ENCODE measurements at regions not wholly inside any gene's neighbourhood (a gene's known extent, or its start where the extent isn't known, plus 50 kb on each side); places are given as distances from the start of the nearest gene placed in this dataset.

GRCh38 chr12:85669911-85670310, 166.3 kb downstream of the RASSF9 start:
- Histone ChIP-seq H3K9me3 (replicated peaks) (no peaks in the 10 kb centered on the region), H3K4me1 (no peaks in the 10 kb centered on the region), H3K27ac (no peak overlapping the region), H3K36me3 (no peaks in the 10 kb centered on the region), H3K4me3 (no peak overlapping the region), H3K27me3 (no peaks in the 10 kb centered on the region)
- no peak for DNase-seq

- H3K9me3 ChIP-seq (replicated peaks), result no peaks in the 10 kb centered on the region
- no peaks in the 10 kb centered on the region for H3K4me1 ChIP-seq
- H3K36me3 ChIP-seq, result no peaks in the 10 kb centered on the region
- H3K27me3 ChIP-seq, result no peaks in the 10 kb centered on the region
- no peak overlapping the region for H3K27ac ChIP-seq
- H3K4me3 ChIP-seq, result no peak overlapping the region
- DNase-seq, result no peak
These were observed 163.8 kb downstream of the RASSF9 start for GRCh38 chr12:85672436-85672835.

DNA sequence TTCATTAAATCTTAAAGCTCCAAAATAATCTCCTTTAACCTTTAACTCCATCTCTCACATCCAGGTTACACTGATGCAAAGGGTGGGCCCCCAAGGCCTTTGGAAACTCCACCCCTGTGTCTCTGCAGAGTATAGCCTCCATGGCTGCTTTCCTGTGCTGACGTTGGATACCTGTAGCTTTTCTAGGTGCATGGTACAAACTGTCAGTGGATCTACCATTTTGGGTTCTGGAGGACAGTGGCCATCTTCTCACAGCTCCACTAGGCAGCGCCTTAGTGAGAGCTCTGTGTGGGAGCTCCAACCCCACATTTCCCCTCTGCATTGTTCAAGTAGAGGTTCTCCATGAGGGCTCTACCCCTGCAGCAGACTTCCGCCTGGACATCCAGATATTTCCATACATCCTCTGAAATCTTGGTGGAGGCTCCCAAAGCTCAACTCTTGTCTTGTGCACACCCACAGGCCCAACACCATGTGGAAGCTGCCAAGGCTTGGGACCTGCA, 162.2 kb downstream of the RASSF9 start:
- no peak overlapping the region for H3K4me3 ChIP-seq

GRCh38 chr12:85676816-85677749, 159.1 kb downstream of the RASSF9 start:
- Histone ChIP-seq H3K4me1 (no peaks in the 10 kb centered on the region), H3K36me3 (no peaks in the 10 kb centered on the region), H3K27me3 (no peaks in the 10 kb centered on the region), H3K9me3 (replicated peaks) (no peaks in the 10 kb centered on the region), H3K27ac (no peak overlapping the region), H3K4me3 (no peak overlapping the region)
- DNase-seq, result no peak

More for the DNA sequence above, 162.2 kb downstream of the RASSF9 start:
- Histone ChIP-seq H3K4me1 (no peaks in the 10 kb centered on the region), H3K9me3 (replicated peaks) (no peaks in the 10 kb centered on the region), H3K27ac (no peak overlapping the region), H3K36me3 (no peaks in the 10 kb centered on the region), H3K27me3 (no peaks in the 10 kb centered on the region)
- DNase-seq, result no peak

GRCh38 chr12:85679296-85679695, 156.9 kb downstream of the RASSF9 start:
- no peaks in the 10 kb centered on the region for H3K9me3 ChIP-seq (replicated peaks)
- H3K27ac ChIP-seq, result no peak overlapping the region
- no peaks in the 10 kb centered on the region for H3K4me1 ChIP-seq
- no peak for DNase-seq
- H3K27me3 ChIP-seq, result no peaks in the 10 kb centered on the region
- H3K4me3 ChIP-seq, result no peak overlapping the region
- no peaks in the 10 kb centered on the region for H3K36me3 ChIP-seq

DNA sequence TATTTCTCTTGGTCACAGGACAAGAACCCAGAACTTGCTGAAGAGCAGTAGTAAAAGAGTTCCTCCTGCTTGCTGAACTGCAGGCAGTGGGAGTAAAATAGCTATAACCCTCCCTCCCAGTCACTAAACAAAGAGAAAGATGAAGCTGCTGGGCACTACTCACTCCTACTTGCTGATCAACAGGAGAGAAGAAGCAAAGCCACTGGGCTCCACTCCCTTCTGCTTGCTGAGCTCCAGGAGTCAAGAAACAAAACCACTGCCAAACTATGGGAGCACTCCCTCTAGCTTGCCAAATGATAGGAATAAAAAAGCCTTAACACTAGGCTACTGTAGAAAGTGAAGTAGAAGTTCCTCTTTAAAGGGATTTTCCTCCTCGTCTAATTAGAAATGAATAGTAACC, 155.3 kb downstream of the RASSF9 start:
- no peak overlapping the region for H3K27ac ChIP-seq
- no peaks in the 10 kb centered on the region for H3K4me1 ChIP-seq
- H3K27me3 ChIP-seq, result no peaks in the 10 kb centered on the region
- H3K9me3 ChIP-seq (replicated peaks), result no peaks in the 10 kb centered on the region
- no peak overlapping the region for H3K4me3 ChIP-seq
- H3K36me3 ChIP-seq, result no peaks in the 10 kb centered on the region
- DNase-seq, result no peak

- Histone ChIP-seq H3K27me3 (no peaks in the 10 kb centered on the region), H3K36me3 (no peaks in the 10 kb centered on the region)
- DNase-seq, result no peak
These were observed 154.9 kb downstream of the RASSF9 start for GRCh38 chr12:85681333-85681732.

GRCh38 chr12:85683051-85683450, 153.2 kb downstream of the RASSF9 start:
- no peak overlapping the region for H3K27ac ChIP-seq
- no peak for DNase-seq
- no peak overlapping the region for H3K4me3 ChIP-seq
- H3K9me3 ChIP-seq (replicated peaks), result no peaks in the 10 kb centered on the region
- no peaks in the 10 kb centered on the region for H3K27me3 ChIP-seq
- no peaks in the 10 kb centered on the region for H3K36me3 ChIP-seq
- H3K4me1 ChIP-seq, result no peaks in the 10 kb centered on the region

More at GRCh38 chr12:85681333-85681732, 154.9 kb downstream of the RASSF9 start:
- H3K9me3 ChIP-seq (replicated peaks), result no peaks in the 10 kb centered on the region
- H3K27ac ChIP-seq, result no peak overlapping the region
- no peaks in the 10 kb centered on the region for H3K4me1 ChIP-seq
- no peak overlapping the region for H3K4me3 ChIP-seq

- no peak for DNase-seq
- H3K27ac ChIP-seq, result no peak overlapping the region
- no peak overlapping the region for H3K4me3 ChIP-seq
- H3K9me3 ChIP-seq (replicated peaks), result no peaks in the 10 kb centered on the region
- H3K4me1 ChIP-seq, result no peaks in the 10 kb centered on the region
- no peaks in the 10 kb centered on the region for H3K27me3 ChIP-seq
- no peaks in the 10 kb centered on the region for H3K36me3 ChIP-seq
These were observed 147.4 kb downstream of the RASSF9 start for GRCh38 chr12:85688837-85689236.

- Histone ChIP-seq H3K4me3 (no peak overlapping the region), H3K9me3 (replicated peaks) (no peaks in the 10 kb centered on the region), H3K27me3 (no peaks in the 10 kb centered on the region), H3K27ac (no peak overlapping the region), H3K4me1 (no peaks in the 10 kb centered on the region), H3K36me3 (no peaks in the 10 kb centered on the region)
- no peak for DNase-seq
These were observed 146.1 kb downstream of the RASSF9 start for GRCh38 chr12:85690146-85690545.

DNA sequence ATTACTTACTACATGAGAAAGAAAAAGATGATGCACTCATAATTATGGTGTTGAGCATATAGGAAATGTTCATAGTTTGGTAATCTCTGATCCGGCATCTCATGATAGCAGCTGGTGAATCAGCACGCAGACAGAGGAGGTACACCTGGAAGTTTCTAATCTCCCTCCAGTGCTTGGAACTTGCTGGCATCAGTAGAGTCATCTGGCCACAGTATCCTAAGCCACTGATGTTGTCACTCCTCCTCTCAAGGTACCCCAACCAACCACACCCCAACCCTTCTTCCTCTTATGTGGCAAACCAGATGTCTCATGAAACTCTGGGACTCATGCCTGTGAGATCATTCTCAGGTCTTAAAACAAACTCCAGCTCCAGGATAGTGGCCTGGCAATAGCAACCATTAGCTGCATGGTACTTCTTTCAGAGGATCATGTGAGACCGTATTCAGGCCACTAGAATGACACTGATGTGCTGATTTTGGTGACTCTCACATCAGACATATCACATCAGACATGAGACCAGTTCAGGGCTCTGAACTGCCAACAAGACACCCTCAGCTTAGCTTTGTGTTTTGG, 143.0 kb downstream of the RASSF9 start:
- DNase-seq, result no peak
- no peaks in the 10 kb centered on the region for H3K36me3 ChIP-seq

DNA sequence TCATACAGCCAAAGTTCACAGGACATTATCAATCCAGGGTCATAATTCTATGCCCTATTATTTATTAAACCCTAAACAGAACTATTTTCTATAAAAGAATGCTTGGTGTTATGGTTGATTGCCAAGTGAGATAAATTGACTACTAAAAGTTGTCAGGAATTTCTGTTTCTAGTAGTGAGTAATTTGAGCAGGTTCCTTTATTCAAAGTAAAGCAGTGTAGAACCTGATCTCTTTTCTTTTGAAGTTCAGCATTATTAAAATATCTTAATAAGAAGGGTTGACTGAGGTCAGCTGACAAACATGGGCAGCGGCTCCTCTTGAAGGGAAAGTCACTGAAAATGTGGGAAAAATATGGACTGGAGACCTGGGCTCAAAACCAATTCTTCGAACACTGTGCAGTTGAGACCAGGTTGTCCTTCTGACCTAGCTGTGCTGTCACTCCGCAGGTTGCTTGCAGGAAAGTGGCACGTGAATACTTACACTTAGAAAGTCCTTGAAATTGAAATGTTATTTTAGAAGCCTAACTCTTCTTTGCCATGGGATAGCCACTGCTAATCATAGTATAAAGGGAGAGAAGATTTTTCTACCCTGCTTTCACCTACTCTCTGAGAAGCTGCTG, 141.0 kb downstream of the RASSF9 start:
- H3K9me3 ChIP-seq (replicated peaks), result no peaks in the 10 kb centered on the region
- H3K4me1 ChIP-seq, result no peaks in the 10 kb centered on the region
- no peak overlapping the region for H3K27ac ChIP-seq
- no peak overlapping the region for H3K4me3 ChIP-seq
- no peaks in the 10 kb centered on the region for H3K36me3 ChIP-seq
- no peak for DNase-seq
- no peaks in the 10 kb centered on the region for H3K27me3 ChIP-seq

More for the DNA sequence above, 143.0 kb downstream of the RASSF9 start:
- Histone ChIP-seq H3K4me3 (no peak overlapping the region), H3K9me3 (replicated peaks) (no peaks in the 10 kb centered on the region), H3K4me1 (no peaks in the 10 kb centered on the region), H3K27me3 (no peaks in the 10 kb centered on the region), H3K27ac (no peak overlapping the region)

DNA sequence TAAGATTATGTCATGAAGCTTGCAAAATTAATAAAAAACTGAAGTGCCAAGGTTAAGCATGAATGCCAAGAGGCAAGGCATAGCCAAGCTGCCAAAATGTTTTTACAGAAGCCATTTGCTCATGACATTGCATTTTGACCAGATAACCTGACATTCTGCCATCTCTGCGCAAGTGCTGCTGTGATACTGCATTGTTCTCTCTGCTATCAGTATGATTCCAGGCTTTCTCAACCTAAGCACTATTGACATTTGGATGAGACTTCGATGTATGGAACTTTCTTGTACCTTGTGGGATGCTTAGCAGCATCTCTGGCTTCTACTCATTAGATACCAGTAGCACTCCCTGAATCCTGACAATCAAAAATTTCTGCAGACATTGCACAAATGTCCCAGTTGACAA, 139.2 kb downstream of the RASSF9 start:
- H3K4me3 ChIP-seq, result no peak overlapping the region
- H3K4me1 ChIP-seq, result no peaks in the 10 kb centered on the region
- no peak for DNase-seq
- no peaks in the 10 kb centered on the region for H3K9me3 ChIP-seq (replicated peaks)
- H3K27ac ChIP-seq, result no peak overlapping the region
- H3K27me3 ChIP-seq, result no peaks in the 10 kb centered on the region
- no peaks in the 10 kb centered on the region for H3K36me3 ChIP-seq

GRCh38 chr12:85698937-85699336, 137.3 kb downstream of the RASSF9 start:
- no peaks in the 10 kb centered on the region for H3K36me3 ChIP-seq
- no peak for DNase-seq
- no peaks in the 10 kb centered on the region for H3K9me3 ChIP-seq (replicated peaks)
- no peaks in the 10 kb centered on the region for H3K4me1 ChIP-seq
- no peak overlapping the region for H3K27ac ChIP-seq
- no peak overlapping the region for H3K4me3 ChIP-seq
- no peaks in the 10 kb centered on the region for H3K27me3 ChIP-seq

GRCh38 chr12:85708775-85709174, 127.4 kb downstream of the RASSF9 start:
- Histone ChIP-seq H3K9me3 (replicated peaks) (no peaks in the 10 kb centered on the region), H3K4me3 (no peak overlapping the region), H3K27me3 (no peaks in the 10 kb centered on the region), H3K4me1 (no peaks in the 10 kb centered on the region), H3K27ac (no peak overlapping the region), H3K36me3 (no peaks in the 10 kb centered on the region)
- DNase-seq, result no peak
